HepG2 (cell line): ENCODE measurements at regions not wholly inside any gene's neighbourhood (a gene's known extent, or its start where the extent isn't known, plus 50 kb on each side); places are given as distances from the start of the nearest gene placed in this dataset.

Experiments used
- ASH2L ChIP-seq: fragments of 300-600, 200-600 bp; sonication (generic); IDR thresholded peaks from 2 replicates; pipeline ENCODE4 v1.7.0; 2017; ENCODE audit warnings: low read depth, mild to moderate bottlenecking, moderate library complexity, mixed read lengths, low read length; ENCODE audit not compliant: insufficient read length
- CTCF ChIP-seq: sonication (generic); formaldehyde crosslinking; IDR thresholded peaks from 2 replicates; pipeline ENCODE4 v1.5.0; 2020; ENCODE audit warnings: mild to moderate bottlenecking, missing genetic modification reagents, moderate library complexity
- FOSL2 ChIP-seq: sonication (generic); formaldehyde crosslinking; IDR thresholded peaks from 2 replicates; pipeline ENCODE4 v1.4.0; 2020; ENCODE audit warnings: missing genetic modification reagents
- POLR2A ChIP-seq, 2 experiments: IDR thresholded peaks; 2 replicates each; pipeline ENCODE4 v1.6.1; 2011; ENCODE audit warnings: low read depth in 2 of 2, low read length in 2 of 2, mild to moderate bottlenecking in 1 of 2, moderate library complexity in 1 of 2; ENCODE audit not compliant: insufficient read depth in 1 of 2
- PRDM10 ChIP-seq: sonication (generic); formaldehyde crosslinking; IDR thresholded peaks from 2 replicates; pipeline ENCODE4 v1.4.0; 2020; ENCODE audit warnings: low read depth, missing genetic modification reagents
- ZNF224 ChIP-seq: sonication (generic); formaldehyde crosslinking; IDR thresholded peaks from 2 replicates; pipeline ENCODE4 v1.5.0; 2020; ENCODE audit warnings: mild to moderate bottlenecking, missing genetic modification reagents
- TF ChIP-seq, protein P1 (sequence below): sonication (generic); formaldehyde crosslinking; IDR thresholded peaks from 2 replicates; pipeline ENCODE4 v1.8.0; 2022; ENCODE audit warnings: mild to moderate bottlenecking, missing genetic modification reagents, borderline replicate concordance
- TF ChIP-seq, protein P2 (sequence below): sonication (generic); formaldehyde crosslinking; IDR thresholded peaks from 2 replicates; pipeline ENCODE4 v1.5.0; 2020; ENCODE audit warnings: mild to moderate bottlenecking, missing genetic modification reagents

GRCh38 chr2:117702098-117702497 lies 112.4 kb upstream of the DDX18 start:
- TF ChIP-seq ZNF224 (CRISPR knock-in tag) (no peak), POLR2A (IDR thresholded peaks at IDR 0.05; ENCODE audit: insufficient read depth in 1 of 2, low read depth in 2 of 2, low read length in 2 of 2) (no peak), CTCF (no peak), ASH2L (no peak), PRDM10 (CRISPR knock-in tag) (no peak), FOSL2 (no peak)
- TF ChIP-seq, protein P1, sequence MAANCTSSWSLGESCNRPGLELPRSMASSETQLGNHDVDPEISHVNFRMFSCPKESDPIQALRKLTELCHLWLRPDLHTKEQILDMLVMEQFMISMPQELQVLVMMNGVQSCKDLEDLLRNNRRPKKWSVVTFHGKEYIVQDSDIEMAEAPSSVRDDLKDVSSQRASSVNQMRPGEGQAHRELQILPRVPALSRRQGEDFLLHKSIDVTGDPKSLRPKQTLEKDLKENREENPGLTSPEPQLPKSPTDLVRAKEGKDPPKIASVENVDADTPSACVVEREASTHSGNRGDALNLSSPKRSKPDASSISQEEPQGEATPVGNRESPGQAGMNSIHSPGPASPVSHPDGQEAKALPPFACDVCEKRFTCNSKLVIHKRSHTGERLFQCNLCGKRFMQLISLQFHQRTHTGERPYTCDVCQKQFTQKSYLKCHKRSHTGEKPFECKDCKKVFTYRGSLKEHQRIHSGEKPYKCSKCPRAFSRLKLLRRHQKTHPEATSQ (CRISPR knock-in tag), result no peak
- TF ChIP-seq, protein P2, sequence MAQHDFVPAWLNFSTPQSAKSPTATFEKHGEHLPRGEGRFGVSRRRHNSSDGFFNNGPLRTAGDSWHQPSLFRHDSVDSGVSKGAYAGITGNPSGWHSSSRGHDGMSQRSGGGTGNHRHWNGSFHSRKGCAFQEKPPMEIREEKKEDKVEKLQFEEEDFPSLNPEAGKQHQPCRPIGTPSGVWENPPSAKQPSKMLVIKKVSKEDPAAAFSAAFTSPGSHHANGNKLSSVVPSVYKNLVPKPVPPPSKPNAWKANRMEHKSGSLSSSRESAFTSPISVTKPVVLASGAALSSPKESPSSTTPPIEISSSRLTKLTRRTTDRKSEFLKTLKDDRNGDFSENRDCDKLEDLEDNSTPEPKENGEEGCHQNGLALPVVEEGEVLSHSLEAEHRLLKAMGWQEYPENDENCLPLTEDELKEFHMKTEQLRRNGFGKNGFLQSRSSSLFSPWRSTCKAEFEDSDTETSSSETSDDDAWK (CRISPR knock-in tag), result no peak
